ENCODE measurements at regions not wholly inside any gene's neighbourhood (a gene's known extent, or its start where the extent isn't known, plus 50 kb on each side); places are given as distances from the start of the nearest gene placed in this dataset.

- DNase-seq (ENCODE audit: low read depth, low spot score), result no peak
These were observed 402.9 kb downstream of the PTPRU start for GRCh38 chr1:29639156-29639736.

GRCh38 chr1:29638281-29638680, 402.0 kb downstream of the PTPRU start:
- DNase-seq (ENCODE audit: low read depth, low spot score), result no peak

DNA sequence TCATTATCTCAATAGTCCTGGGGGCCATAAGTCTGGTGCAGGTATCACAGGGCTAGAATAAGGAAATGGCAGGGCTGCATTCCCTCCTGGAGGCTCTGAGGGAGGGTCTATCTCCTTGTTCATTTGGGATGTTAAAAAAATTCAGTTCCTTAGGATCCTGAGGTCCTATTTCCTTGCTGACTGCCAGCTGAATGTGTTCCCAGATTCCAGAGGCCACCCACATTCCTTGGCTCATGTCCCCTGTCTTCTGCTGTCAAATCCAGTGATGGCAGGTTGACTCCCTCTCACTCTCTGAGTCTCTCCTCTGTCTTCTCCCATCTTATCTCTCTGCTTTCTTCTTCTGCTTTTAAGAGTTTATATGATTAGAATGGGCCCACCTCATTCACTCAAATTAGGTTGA, 400.6 kb downstream of the PTPRU start:
- DNase-seq (ENCODE audit: low read depth, low spot score), result no peak

- DNase-seq (ENCODE audit: low read depth, low spot score), result no peak
These were observed 399.4 kb downstream of the PTPRU start for GRCh38 chr1:29635501-29636263.

DNA sequence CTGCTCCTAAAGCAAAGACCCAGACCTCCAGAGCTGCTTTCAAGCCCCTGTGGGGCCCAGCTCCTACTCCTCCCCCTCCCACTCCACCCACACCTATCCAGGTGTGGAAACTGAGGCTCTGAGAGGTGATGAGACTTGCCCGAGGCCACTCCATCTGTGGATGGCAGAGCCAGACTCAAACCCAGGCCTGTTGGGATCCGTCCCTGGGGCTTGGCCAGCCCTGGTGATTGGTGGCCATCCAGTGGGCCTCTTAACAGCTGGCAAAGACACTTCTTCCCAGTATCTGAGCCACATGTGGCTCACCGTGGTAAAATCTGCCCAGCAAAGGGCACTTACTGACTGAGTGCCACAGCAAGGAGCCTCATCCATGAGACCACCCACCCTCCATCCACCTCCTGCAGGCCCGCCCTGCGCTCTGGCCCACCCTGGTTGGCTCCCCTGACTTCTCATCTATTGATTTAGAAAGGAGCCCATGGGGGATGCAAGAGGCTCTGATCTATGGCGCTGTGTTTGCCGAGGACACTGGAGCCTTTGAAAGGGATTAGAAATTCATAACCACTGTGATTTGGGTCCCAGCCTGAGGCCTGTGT, 398.5 kb downstream of the PTPRU start:
- DNase-seq (ENCODE audit: low read depth, low spot score), result no peak

GRCh38 chr1:29634324-29634723, 398.0 kb downstream of the PTPRU start:
- DNase-seq (ENCODE audit: low read depth, low spot score), result no peak

DNA sequence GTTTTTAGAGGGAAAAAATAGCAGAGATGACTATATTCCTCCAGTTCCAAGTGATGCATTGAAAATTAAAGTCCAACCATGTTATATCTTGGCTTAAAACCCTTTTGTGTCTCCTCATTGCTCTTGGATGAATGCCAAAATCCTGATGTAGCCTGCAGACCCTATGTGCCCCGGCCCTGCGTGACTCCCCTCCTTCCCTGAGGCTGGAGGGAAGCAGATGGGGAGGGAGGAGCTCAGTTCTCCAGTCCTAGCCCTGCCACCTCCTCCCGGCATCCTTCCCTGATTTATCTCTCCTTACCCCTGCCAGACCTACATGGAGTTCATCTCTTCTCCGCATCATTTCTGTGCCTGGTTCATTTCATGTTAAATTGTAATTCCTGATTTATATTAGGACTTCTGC, 397.4 kb downstream of the PTPRU start:
- no peak for DNase-seq (ENCODE audit: low read depth, low spot score)

- no peak for DNase-seq (ENCODE audit: low read depth, low spot score)
These were observed 396.7 kb downstream of the PTPRU start for GRCh38 chr1:29632806-29633615.

- DNase-seq (ENCODE audit: low read depth, low spot score), result no peak
These were observed 395.8 kb downstream of the PTPRU start for GRCh38 chr1:29631836-29632805.

DNA sequence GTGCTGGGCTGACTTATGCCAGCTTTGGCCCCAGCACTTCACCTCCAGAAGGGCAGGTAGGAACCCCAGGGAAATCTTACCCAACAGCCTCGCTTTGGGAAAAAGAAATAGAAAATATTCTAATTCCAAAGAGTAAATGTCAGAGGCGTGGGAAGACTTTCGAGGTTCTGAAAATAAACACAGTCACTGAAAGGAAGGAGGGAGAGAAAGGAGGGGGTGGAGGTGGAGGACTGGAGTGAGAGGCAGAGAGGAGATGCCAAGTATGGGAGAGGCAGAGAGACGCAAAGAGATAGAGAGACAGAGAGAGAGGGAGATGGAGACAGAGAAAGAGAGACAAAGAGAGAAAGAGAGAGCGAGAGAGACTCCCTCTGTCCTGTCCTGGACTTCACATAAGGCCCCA, 395.0 kb downstream of the PTPRU start:
- DNase-seq (ENCODE audit: low read depth, low spot score), result no peak

- DNase-seq (ENCODE audit: low read depth, low spot score), result no peak
These were observed 394.4 kb downstream of the PTPRU start for GRCh38 chr1:29630756-29631155.

DNA sequence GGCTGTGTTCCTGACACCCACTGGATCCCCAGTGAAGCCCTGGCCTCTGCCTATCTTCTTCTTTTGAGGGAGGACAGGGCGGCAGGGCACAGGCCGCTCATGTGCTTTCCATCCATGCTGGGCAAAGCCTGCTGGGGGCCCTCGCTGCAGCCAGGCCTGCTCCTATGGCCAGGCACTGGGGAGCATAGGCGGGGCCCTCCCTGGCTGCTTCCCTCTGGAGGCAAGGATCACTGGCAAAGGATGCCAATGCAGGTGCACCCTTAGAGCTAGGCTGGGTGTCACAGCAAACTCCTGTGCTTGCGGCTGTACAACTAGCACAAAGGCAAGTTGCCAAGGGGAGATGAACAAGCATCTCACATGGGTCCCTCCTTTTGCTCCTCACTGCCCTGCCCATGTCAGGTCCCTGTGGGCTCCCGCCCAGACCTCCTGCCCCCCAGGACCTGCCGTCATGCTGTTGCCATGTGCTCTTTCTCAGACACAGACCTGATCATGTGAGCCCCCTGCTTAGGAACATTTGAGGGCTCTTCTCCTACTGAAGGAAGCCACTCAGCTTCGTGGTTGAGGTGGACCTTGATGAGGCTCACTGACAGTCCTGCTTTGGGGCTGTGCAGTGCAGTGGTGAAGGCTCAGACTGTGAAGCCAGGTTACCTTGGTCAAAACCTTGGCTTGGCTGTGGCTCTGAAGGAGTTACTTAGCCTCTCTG, 393.6 kb downstream of the PTPRU start:
- DNase-seq (ENCODE audit: low read depth, low spot score), result no peak

GRCh38 chr1:29629401-29629800, 393.1 kb downstream of the PTPRU start:
- DNase-seq (ENCODE audit: low read depth, low spot score), result no peak

DNA sequence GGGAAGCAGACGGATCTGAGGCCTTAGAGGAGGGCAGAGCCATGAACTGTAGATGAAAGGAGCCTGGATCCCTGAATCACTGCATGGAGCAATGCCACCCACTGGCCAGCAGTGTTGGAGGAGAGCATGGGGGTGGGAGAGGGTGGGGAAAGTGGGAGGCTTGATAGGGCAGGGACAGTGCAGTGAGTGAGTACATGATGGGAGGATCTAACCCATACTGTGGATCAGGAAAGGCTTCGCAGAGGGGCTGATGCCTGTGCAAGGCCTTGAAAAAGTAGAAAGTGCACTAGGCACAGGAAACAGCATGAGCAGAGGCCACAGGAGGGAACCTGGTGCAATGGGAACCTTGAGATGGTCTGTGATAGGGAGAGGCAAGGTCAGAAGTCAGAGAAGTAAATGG, 391.9 kb downstream of the PTPRU start:
- no peak for DNase-seq (ENCODE audit: low read depth, low spot score)

DNA sequence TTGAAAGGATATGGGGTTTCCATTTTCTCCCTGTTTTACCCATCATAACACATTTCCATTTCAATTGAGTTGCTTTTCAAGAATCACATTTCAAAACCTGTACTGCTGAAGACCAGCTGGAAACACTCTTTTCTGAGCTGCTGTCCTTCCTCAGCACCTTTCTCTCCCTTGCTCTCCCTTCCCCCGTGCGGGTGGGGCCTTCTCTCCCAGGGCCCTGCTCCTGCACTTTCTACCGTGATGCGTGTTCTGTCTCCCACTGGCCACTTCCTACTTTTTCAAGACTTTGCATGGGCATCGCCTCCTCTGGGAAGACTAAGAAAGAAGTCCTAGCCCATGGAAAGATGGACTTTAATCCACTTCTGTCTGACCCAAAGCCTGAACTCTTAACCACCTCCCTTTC, 390.4 kb downstream of the PTPRU start:
- no peak for DNase-seq (ENCODE audit: low read depth, low spot score)

DNA sequence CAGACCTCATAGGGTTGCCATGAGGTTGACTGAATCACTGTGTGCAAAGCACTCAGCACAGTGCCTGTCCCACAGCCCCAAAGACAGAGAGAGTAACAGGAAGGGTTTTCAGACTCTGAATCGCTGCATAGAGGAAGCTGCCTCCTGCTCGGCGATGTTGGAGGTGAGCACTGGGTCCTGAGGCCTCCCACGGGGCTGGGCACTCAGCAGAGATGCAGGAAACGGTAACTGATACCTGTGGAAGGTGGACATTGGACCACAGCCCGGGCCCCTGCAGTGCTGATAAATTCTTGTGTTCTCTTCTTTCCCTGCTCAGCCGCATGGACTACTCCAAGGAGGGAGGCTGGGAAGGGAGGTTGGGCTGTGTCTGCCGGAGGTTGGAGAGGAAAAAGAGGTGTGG, 389.7 kb downstream of the PTPRU start:
- no peak for DNase-seq (ENCODE audit: low read depth, low spot score)

DNA sequence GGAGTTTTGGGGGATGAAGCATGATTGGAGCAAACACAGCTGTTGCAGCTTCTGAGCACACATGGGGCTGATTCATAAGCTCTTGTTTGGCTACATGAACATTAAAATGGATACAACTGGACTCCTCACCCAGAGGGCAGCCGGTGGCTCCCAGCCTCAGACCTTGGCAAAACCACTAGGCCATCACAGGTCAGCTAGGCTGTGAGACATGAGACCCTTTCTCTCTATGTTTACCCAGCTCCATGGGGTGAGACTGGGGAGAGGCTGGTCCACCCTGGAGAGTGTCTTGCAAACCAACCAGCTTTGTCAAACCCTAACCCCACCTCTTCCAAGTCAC, 388.7 kb downstream of the PTPRU start:
- no peak for DNase-seq (ENCODE audit: low read depth, low spot score)

- DNase-seq (ENCODE audit: low read depth, low spot score), result no peak
These were observed 388.2 kb downstream of the PTPRU start for GRCh38 chr1:29624320-29625083.

DNA sequence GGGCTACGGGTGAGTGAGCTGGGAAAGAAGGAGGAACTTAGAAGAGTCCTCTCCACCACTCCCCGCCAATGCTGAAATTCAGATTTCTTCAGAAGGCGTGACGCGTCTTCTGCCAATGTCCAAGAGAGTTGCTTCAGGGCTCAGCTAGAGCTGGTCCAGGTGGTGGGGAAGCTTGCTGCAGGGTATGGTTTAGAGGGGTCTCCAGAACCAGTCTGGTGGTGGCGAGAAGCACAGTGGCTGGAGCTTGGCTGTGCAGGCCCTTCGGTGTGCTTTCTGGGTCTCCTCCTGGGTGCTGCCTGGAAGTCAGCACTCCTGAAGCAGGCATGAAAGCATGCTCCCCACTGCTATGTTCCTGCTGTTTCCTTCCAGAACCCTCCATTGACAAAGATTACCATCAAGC, 387.2 kb downstream of the PTPRU start:
- DNase-seq (ENCODE audit: low read depth, low spot score), result no peak
